ENCODE measurements at regions not wholly inside any gene's neighbourhood (a gene's known extent, or its start where the extent isn't known, plus 50 kb on each side); places are given as distances from the start of the nearest gene placed in this dataset.

- H3K9me3 ChIP-seq, result no peaks in the 10 kb centered on the region
- no peaks in the 10 kb centered on the region for H3K4me1 ChIP-seq
- WGBS, 3 donors, result 94 to 96% (median 95%) methylated on average over 4 of the region's 4 CpGs
- intact Hi-C loops (cut with DNase I), result no loop called here
- H3K36me3 ChIP-seq (ENCODE audit: insufficient read depth in 1 of 2, low read depth in 1 of 2), result no peaks in the 10 kb centered on the region
- no peak for ATAC-seq
- H3K27ac ChIP-seq, result no peak overlapping the region
- no peaks in the 10 kb centered on the region for H3K27me3 ChIP-seq (ENCODE audit: insufficient read depth in 3 of 3, low read length in 2 of 3)
- no peak for DNase-seq
- no peak for TF ChIP-seq CTCF (IDR thresholded peaks at IDR 0.05)
- no peak overlapping the region for H3K4me3 ChIP-seq
These were observed 61.1 kb upstream of the PWP1 start for GRCh38 chr12:107624493-107624892.

GRCh38 chr12:107631715-107632114, 53.9 kb upstream of the PWP1 start:
- Histone ChIP-seq H3K27ac (no peak overlapping the region), H3K36me3 (ENCODE audit: insufficient read depth in 1 of 2, low read depth in 1 of 2) (no peaks in the 10 kb centered on the region), H3K27me3 (ENCODE audit: insufficient read depth in 3 of 3, low read length in 2 of 3) (peaks cover 0 to 2% (median 0%) of the 10 kb centered on the region in 3 donors), H3K4me3 (no peak overlapping the region), H3K4me1 (no peaks in the 10 kb centered on the region), H3K9me3 (peaks cover 4% of the 10 kb centered on the region)
- TF ChIP-seq CTCF (IDR thresholded peaks at IDR 0.05), result no peak
- no peak for DNase-seq
- 78 to 82% (median 80%) methylated on average over 3 of the region's 3 CpGs for WGBS, 3 donors
- intact Hi-C loops (cut with DNase I), result no loop called here
- ATAC-seq, result no peak

- Histone ChIP-seq H3K27me3 (ENCODE audit: insufficient read depth in 3 of 3, low read length in 2 of 3) (peaks cover 0 to 2% (median 0%) of the 10 kb centered on the region in 3 donors), H3K4me1 (no peaks in the 10 kb centered on the region), H3K36me3 (ENCODE audit: insufficient read depth in 1 of 2, low read depth in 1 of 2) (no peaks in the 10 kb centered on the region), H3K27ac (no peak overlapping the region), H3K4me3 (no peak overlapping the region), H3K9me3 (peaks cover 4% of the 10 kb centered on the region)
- ATAC-seq (no peak), DNase-seq (no peak)
- no peak for TF ChIP-seq CTCF (IDR thresholded peaks at IDR 0.05)
- intact Hi-C loops (cut with DNase I), result no loop called here
- 81 to 89% (median 82%) methylated on average over 5 of the region's 5 CpGs for WGBS, 3 donors
These were observed 53.4 kb upstream of the PWP1 start for GRCh38 chr12:107632246-107632645.

GRCh38 chr12:107634530-107634929, 51.1 kb upstream of the PWP1 start:
- 49 to 64% (median 57%) methylated on average over 10 of the region's 10 CpGs for WGBS, 3 donors
- no peak overlapping the region for H3K27ac ChIP-seq

More at GRCh38 chr12:107634530-107634929, 51.1 kb upstream of the PWP1 start:
- no peaks in the 10 kb centered on the region for H3K36me3 ChIP-seq (ENCODE audit: insufficient read depth in 1 of 2, low read depth in 1 of 2)
- H3K9me3 ChIP-seq, result peaks cover 4% of the 10 kb centered on the region
- TF ChIP-seq CTCF (IDR thresholded peaks at IDR 0.05), result no peak
- H3K4me1 ChIP-seq, result no peaks in the 10 kb centered on the region
- intact Hi-C loops (cut with DNase I), result no loop called here
- H3K4me3 ChIP-seq, result no peak overlapping the region
- ATAC-seq (no peak), DNase-seq (no peak)
- H3K27me3 ChIP-seq (ENCODE audit: insufficient read depth in 3 of 3, low read length in 2 of 3), result peaks cover 0 to 2% (median 0%) of the 10 kb centered on the region in 3 donors
